AG04450 (cell line): ENCODE measurements at regions not wholly inside any gene's neighbourhood (a gene's known extent, or its start where the extent isn't known, plus 50 kb on each side); places are given as distances from the start of the nearest gene placed in this dataset.

Experiments used
- CTCF ChIA-PET: fragments of 300-600, 350-600 bp; formaldehyde crosslinking; extraction: SDS; loops from one replicate; lab custom pipeline; 2022; ENCODE audit warnings: antibody characterized with exemption, inconsistent platforms; lab: Charles Lee
- POLR2A ChIA-PET: fragments of 350-600 bp; formaldehyde crosslinking; extraction: SDS; loops from one replicate; lab custom pipeline; 2021; ENCODE audit warnings: antibody characterized with exemption, inconsistent platforms; lab: Yijun Ruan, JAX
- DNase-seq: peaks from one replicate; pipeline ENCODE4 v3.0.0-alpha.2; 2011; ENCODE audit warnings: low read depth, low spot score
- H3K27ac ChIP-seq: one replicate; pipeline ENCODE4 v1.5.1; 2012; ENCODE audit warnings: low read depth, low read length, control low read depth
- H3K27me3 ChIP-seq: one replicate; pipeline ENCODE4 v1.6.0; 2012; ENCODE audit warnings: low read length; ENCODE audit not compliant: control insufficient read depth, insufficient read depth
- H3K4me3 ChIP-seq: 2 replicates; pipeline ENCODE4 v1.5.1; 2011; ENCODE audit warnings: mild to moderate bottlenecking, low read depth, low read length, control low read depth
- H3K9me3 ChIP-seq: 2 replicates; pipeline ENCODE4 v1.5.1; 2012; ENCODE audit warnings: low read length; ENCODE audit not compliant: control insufficient read depth, insufficient read depth
- TF ChIP-seq, protein P1 (sequence below): IDR thresholded peaks from 2 replicates; pipeline ENCODE4 v1.5.1; 2011; ENCODE audit warnings: low read depth, low read length, control low read depth, inconsistent platforms

DNA sequence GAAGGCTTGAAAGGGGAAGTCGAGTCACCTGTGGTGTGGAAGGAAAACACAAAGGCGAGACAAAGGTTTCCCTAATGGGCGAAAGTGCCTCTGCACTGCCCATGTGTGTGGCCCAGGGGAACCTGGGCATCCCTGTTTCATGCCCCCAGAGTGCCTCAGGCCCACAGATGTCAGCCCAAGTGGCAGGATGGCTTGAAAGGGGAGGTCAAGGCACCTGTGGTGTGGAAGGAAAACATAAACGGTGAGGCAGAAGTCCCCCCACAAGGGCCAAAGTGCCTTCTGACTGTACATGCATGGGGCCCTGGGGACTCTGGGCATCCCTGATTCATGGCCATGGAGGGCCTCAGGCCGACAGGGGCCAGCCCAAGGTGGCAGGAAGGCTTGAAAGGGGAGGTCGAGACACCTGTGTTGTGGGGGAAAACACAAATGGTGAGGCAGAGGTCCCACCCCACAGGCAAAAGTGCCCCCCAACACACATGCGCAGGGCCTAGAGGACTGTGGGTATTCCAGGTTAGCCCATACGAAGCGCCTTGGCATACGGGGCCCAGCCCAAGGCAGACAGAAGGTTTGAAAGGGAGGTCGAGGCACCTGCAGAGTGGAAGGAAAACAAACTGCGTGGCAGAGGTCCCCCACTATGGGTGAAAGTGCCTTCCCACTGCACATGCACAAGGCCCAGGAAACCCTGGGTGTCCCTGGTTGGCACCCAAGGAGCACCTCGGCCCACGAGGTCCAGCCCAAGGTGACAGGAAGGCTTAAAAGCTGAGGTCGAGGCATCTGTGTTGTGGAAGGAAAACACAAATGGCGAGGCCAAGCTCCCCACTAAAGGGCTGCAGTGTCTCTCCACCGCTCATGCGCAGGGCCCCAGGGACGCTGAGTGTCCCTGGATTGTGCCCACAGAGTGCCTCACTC, 382.3 kb downstream of the ALG10 start:
- TF ChIP-seq, protein P1, sequence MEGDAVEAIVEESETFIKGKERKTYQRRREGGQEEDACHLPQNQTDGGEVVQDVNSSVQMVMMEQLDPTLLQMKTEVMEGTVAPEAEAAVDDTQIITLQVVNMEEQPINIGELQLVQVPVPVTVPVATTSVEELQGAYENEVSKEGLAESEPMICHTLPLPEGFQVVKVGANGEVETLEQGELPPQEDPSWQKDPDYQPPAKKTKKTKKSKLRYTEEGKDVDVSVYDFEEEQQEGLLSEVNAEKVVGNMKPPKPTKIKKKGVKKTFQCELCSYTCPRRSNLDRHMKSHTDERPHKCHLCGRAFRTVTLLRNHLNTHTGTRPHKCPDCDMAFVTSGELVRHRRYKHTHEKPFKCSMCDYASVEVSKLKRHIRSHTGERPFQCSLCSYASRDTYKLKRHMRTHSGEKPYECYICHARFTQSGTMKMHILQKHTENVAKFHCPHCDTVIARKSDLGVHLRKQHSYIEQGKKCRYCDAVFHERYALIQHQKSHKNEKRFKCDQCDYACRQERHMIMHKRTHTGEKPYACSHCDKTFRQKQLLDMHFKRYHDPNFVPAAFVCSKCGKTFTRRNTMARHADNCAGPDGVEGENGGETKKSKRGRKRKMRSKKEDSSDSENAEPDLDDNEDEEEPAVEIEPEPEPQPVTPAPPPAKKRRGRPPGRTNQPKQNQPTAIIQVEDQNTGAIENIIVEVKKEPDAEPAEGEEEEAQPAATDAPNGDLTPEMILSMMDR = no peak
- H3K27ac ChIP-seq = no peak overlapping the region

DNA sequence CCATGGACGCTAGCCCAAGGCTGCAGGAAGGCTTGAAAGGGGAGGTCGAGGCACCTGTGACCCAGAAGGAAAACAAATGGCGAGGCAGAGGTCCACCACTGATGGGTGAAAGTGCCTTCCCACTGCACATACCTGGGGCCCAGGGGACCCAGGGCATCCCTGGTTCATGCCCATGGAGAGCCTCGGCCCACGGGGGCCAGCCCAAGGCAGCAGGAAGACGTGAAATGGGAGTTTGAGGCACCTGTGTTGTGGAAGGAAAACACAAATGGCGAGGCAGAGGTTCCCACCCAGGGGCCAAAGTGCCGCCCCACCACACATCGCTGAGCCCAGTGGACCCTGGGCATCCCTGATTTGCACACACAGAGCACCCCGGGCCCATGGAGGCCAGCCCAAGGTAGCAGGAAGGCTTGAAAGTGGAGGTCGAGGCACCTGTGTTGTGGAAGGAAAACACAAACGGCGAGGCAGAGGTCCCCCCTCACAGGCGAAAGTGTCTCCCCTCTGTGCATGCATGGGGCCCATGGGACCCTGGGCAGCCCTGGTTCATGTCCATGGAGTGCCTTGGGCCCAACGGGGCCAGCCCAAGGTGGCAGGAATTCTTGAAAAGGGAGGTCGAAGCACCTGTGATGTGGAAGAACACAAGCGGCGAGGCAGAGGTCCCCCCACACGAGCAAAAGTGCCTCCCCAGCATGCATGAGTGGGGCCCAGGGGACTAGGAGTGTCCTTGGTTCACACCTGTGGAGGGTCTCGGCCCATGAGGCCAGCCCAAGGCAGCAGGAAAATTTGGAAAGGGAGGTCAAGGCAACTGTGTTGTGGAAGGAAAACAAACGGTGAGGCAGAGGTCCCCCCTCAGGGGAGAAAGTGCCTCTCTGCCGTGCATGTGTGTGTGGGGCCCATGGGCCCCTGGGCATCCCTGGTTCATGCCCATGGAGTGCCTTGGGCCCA, 383.3 kb downstream of the ALG10 start:
- Histone ChIP-seq H3K27me3 (no peaks in the 10 kb centered on the region), H3K4me3 (no peak overlapping the region), H3K9me3 (peaks cover 66% of the 10 kb centered on the region), H3K27ac (no peak overlapping the region)
- TF ChIP-seq, protein P1 = no peak
- no peak for DNase-seq
- ChIA-PET CTCF (no interaction called here), POLR2A (no interaction called here)

More for the DNA sequence above, 382.3 kb downstream of the ALG10 start:
- CTCF ChIA-PET = no interaction called here
- Histone ChIP-seq H3K27me3 (no peaks in the 10 kb centered on the region), H3K4me3 (no peak overlapping the region), H3K9me3 (peaks cover 76% of the 10 kb centered on the region)
- POLR2A ChIA-PET = no interaction called here
- DNase-seq = no peak

DNA sequence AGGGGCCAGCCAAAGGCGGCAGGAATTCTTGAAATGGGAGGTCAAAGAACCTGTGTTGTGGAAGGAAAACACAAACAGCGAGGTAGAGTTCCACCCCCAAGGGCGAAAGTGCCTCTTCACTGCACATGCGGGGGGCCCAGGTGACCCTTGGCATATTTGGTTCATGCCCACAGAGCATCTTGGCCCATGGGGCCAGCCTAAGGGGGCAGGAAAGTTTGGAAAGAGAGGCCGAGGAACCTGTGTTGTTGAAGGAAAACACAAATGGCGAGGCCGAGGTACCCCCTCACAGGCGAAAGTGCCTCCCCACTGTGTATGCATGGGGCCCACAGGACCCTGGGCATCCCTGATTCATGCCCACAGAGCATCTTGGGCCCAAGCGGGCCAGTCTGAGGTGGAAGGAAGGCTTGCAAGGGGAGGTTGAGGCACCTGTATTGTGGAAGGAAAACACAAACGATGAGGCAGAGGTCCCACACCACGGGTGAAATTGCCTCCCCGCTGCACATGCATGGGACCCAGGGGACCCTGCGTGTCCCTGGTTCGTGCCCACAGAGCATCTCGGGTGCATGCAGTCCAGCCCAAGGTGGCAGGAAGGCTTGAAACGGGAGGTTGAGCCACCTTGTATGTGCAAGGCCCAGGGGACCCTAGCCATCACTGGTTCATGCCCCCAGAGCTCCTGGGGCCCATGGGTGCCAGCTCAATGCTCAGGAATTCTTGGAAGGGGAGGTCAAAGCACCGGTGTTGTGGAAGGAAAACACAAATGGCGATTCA, 384.1 kb downstream of the ALG10 start:
- Histone ChIP-seq H3K9me3 (peaks cover 58% of the 10 kb centered on the region), H3K4me3 (no peak overlapping the region), H3K27me3 (no peaks in the 10 kb centered on the region), H3K27ac (no peak overlapping the region)
- POLR2A ChIA-PET = no interaction called here
- DNase-seq = no peak
- TF ChIP-seq, protein P1 = no peak
- CTCF ChIA-PET = no interaction called here

DNA sequence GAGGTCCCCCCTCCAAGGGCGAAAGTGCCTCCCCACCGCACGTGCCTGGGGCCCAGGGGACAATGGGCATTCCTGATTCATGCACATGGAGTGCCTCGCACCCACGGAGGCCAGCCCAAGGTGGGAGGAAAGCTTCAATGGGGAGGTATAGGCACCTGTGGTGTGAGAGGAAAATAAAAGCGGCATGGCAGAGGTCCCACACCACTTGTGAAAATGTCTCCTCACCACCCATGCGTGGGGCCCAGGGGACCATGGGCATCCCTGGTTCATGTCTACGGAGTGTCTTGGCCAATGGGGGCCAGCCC, 384.7 kb downstream of the ALG10 start:
- Histone ChIP-seq H3K9me3 (peaks cover 52% of the 10 kb centered on the region), H3K27me3 (no peaks in the 10 kb centered on the region), H3K4me3 (no peak overlapping the region), H3K27ac (no peak overlapping the region)
- TF ChIP-seq, protein P1 = no peak
- ChIA-PET CTCF (no interaction called here), POLR2A (no interaction called here)
- DNase-seq = no peak
